GM12891 (cell line): ENCODE measurements at regions not wholly inside any gene's neighbourhood (a gene's known extent, or its start where the extent isn't known, plus 50 kb on each side); places are given as distances from the start of the nearest gene placed in this dataset.

Experiments used
- DNase-seq: peaks from one replicate; pipeline ENCODE4 v3.0.0; 2011; ENCODE audit warnings: low spot score; ENCODE audit not compliant: insufficient read length
- FAIRE-seq: peaks from 2 replicates; lab custom pipeline; 2011; peaks lifted over from hg19 to GRCh38; lab: Jason Lieb, UNC
- PAX5 ChIP-seq: IDR thresholded peaks from 2 replicates; pipeline ENCODE4 v1.6.1; 2011; ENCODE audit warnings: low read length, moderate library complexity, mild to moderate bottlenecking; ENCODE audit not compliant: insufficient read depth, severe bottlenecking
- POLR2A ChIP-seq: IDR thresholded peaks from 2 replicates; pipeline ENCODE4 v1.6.1; 2011; ENCODE audit warnings: low read depth, low read length, control low read depth
- POLR2AphosphoS5 ChIP-seq: IDR thresholded peaks from 2 replicates; pipeline ENCODE4 v1.6.1; 2011; ENCODE audit warnings: low read depth, low read length, control low read depth
- POU2F2 ChIP-seq: IDR thresholded peaks from 2 replicates; pipeline ENCODE4 v1.6.1; 2011; ENCODE audit warnings: low read depth, mild to moderate bottlenecking, control low read depth, low read length, moderate library complexity
- SPI1 ChIP-seq: IDR thresholded peaks from 2 replicates; pipeline ENCODE4 v1.6.1; 2011; ENCODE audit warnings: low read depth, low read length, control low read depth
- TAF1 ChIP-seq: IDR thresholded peaks from 2 replicates; pipeline ENCODE4 v1.6.1; 2011; ENCODE audit warnings: low read depth, low read length, control low read depth

DNA sequence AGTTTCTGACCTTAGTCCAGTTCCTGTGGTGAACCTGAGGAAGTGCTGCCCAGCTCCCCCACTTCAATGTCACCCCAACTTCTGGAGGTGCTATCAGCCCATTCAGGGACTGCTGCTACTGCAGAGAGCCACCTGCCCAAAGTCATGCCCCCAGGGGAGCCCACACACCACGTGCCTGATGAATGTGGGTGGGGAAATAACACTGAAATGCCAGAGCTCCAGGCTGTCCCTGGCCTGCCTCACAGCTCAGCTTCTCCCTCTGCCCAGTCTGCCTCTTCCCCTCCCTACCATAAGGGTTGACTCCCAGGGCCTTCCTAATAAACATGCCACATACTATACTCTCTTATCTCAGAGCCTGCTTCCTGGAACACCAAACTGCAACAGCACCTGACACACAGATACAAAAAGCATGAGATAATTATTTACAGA lies 276.4 kb upstream of the MOCS1 start:
- DNase-seq (no peak), FAIRE-seq (no peak)
- TF ChIP-seq PAX5, result no peak
- TF ChIP-seq POLR2A, result no peak
- no peak for TF ChIP-seq TAF1

DNA sequence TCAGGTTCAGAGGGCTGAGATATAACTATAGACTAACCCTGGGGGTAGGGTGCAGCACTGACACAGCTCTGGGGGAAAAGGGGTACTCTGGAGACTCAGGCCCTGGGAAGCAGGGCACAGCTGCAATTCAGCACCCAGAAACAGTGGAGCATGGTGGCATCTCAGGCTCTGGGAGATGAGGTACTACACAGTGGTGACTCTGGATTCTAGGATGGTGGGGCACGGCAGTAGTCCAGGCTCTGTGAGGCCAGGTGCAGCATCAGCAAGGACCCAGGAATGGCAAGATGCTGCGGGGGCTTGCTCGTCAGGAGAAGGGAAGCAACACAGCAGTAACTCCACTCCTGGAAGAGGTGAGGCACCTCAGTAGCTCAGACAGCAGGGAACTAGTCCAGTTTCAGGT lies 271.5 kb upstream of the MOCS1 start:
- no peak for DNase-seq
- FAIRE-seq, result no peak
- no peak for TF ChIP-seq POLR2A
- TF ChIP-seq SPI1, result no peak
- TF ChIP-seq PAX5, result no peak

DNA sequence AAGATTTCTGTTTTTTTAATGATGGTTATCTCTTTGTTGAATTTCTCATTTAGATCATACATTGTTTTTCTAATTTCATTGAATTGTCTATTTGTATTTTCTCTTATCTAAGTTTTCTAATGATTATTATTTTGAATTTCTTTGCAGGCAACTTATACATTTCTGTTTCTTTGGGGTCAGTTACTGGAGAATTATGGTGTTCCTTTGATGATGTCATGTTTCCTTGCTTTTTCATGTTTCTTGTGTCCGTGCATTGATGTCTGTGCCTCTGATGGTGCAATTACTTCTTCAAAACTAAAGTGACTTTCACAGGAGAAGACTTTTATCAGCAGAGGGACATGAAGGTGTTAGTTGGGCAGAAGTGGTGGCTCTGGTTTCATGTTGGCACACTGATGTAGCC lies 270.7 kb upstream of the MOCS1 start:
- no peak for DNase-seq
- TF ChIP-seq SPI1 (no peak), POLR2AphosphoS5 (no peak), POLR2A (no peak), POU2F2 (no peak), TAF1 (no peak), PAX5 (no peak)
- FAIRE-seq, result no peak

DNA sequence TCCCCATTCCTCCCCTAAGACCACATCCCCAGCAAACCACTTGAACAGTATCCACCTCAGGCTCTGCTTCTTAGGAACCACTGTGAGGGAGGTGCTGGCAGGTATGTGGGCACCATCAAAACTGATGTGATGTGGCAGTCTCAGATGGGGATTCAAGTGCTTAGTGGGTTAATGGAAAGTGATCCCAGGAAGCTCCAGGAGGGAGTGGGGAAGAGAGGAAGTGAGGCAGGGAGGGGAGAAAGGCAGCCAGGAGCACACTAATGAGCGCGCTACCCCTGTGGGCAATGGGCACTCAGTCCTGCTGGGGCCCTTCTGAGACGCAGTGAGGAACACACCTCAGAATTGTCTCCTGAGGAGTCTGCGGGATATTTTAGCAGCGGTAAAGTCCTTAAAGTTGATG lies 263.1 kb upstream of the MOCS1 start:
- DNase-seq (no peak), FAIRE-seq (no peak)
- TF ChIP-seq POLR2AphosphoS5, result no peak

DNA sequence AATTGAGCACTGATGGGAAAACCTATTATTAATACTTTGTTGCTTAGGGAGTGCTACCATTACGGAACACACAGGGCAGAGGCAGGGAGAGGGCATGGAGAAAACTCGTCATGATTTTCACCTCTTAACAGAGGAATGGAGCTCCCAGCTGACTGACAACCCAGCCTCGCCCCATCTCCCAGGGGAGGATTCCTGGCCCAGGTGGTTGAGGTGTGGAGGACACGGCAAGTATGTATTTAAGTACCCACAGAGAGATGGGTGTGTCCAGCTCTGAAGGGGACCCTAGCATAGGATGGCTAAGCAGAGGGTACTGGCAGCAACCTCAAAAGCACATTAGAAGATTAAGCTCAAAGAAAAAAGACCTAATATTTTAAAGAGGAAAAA lies 261.9 kb upstream of the MOCS1 start:
- DNase-seq, result no peak
- TF ChIP-seq POU2F2 (no peak), SPI1 (no peak), POLR2A (no peak), PAX5 (no peak), TAF1 (no peak), POLR2AphosphoS5 (no peak)
- FAIRE-seq, result no peak

DNA sequence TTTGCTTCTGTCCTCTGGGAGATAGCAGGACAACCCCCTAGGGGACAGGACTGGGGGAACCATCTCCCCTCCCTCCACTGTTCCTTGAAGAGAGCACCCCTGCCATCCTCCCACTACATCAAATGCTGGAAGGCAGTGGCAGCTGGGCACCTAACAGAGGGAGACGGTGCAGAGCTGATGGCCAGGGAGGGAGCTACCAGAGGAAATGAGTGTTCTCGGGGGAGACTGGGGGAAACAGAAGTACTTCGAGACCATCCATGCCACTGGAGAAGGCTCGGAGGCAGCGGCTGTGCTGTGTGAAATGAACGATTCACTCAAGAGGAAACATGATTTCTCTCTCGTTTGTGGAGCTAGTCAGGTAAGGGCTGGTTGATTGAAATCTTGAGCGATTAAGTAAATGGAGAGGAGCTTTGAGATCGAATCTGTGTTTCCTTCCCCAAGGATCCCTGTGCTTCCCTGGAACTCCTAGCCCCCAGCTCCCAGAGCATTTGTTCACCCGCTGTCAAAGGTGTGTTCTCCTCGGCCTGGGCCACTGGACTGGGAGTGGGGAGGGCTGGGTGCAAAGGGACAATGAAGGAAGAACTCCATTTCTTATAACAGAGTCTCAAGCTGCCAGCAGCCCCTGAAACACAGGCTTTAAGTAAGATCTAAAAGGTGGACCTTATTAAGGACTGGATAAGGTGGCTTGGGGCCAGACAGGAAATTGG lies 261.3 kb upstream of the MOCS1 start:
- no peak for TF ChIP-seq TAF1
- TF ChIP-seq POU2F2, result no peak
- no peak for TF ChIP-seq PAX5
- no peak for TF ChIP-seq POLR2A
- TF ChIP-seq POLR2AphosphoS5, result no peak
- TF ChIP-seq SPI1, result no peak
- no peak for FAIRE-seq
- no peak for DNase-seq

DNA sequence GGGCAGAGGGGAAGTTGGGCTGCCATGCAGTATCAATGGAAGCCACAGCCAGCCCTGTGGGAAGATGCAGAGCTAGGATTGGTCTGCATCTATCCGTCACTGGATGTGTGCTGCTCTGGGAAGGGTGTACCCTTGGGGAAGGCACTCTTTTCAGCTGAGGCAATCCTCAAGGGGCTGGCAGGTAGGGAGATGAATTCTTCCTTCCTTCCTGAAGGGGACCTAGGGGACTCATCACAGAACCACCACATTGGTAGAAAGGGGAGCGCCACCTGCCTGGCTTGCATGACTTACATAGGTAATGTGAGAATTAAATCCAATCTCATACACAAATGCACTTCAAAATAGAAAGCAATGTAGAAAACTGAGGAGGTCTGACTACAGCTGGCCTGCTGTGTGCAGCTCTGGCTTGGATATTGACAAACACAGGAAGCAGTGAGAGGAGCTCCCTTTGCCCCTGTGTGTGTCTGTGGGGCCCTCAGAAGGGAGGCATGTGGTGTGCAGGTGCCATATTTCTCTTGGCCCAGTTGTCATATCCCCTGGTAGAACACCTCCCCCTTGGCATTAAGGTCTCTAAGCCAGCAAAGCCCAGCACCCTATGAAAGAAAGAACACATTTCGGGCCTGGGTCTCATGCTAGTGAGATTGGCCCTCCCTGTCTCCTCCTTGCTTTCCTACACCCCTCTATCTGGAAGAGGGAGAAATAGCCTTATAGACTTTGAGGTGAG lies 260.3 kb upstream of the MOCS1 start:
- FAIRE-seq (no peak), DNase-seq (no peak)
- TF ChIP-seq SPI1, result no peak

DNA sequence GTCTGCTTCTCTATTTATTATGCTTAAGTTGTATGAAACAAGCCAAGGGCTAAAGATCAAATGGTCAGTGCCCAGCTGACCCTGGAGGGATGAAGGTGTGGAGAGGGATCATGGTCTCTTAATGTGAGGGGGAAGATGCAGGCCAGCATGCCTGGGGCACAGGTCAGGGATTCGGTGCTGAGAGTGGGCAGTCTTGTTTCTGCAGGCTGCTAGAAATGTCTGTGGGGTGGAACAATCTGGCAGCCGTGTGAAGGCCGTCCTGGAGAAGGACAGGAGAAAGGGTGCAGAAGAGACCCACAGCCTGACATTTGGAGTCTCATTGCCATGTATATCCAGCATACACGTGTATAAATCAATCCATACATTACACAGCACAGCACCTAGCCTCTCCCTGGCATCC lies 258.3 kb upstream of the MOCS1 start:
- DNase-seq (no peak), FAIRE-seq (no peak)
- TF ChIP-seq POU2F2 (no peak), PAX5 (no peak), POLR2AphosphoS5 (no peak), TAF1 (no peak), POLR2A (no peak), SPI1 (no peak)

DNA sequence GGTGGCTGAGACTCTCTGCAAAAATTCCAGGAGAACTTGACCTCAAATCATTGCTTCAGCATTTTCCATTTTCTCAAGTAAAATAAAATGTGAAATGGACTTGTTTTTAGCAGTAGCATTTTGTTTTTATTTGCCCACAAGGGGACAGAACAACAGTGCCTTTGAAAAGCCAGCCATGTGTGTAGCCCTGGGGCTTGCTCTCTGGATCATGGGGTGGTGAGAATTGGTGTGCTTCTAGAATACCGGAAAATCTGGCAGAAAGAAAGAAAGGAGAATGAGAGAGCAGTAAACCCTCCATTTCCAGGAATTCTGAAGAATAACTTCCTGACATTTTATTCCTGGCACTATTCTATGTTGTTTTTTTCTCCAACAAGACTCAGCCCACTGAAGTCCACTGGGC lies 254.7 kb upstream of the MOCS1 start:
- TF ChIP-seq POLR2A (no peak), PAX5 (no peak), POU2F2 (no peak), TAF1 (no peak), SPI1 (no peak), POLR2AphosphoS5 (no peak)
- DNase-seq (no peak), FAIRE-seq (no peak)

DNA sequence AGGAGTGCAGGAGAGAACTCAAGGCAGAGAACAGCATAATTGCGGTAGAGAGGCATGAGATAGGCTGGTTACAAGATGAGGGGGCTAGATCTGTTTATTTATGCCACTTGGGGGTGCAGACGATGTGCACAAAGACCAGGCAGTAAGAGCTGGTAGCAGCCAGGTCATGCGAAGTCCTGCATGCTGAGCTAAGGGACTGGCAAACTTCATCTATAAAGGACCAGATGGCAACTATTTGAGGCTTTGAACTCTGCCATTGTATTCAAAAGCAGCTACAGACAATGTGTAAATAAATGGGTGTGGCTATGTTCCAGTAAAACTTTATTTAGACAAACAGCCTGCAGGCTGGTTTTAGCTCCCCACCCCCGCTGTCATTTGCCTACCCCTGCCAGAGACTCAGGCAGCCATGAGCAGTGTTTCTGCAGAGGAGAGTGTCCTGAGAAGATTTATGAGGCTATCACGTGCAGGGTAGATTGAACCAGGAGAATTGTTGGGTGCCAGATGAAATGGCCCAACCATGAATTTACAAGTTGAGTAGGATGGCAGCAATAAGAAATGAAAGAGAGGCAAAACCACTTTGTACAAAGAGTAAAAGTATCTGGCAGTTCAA lies 253.4 kb upstream of the MOCS1 start:
- TF ChIP-seq POLR2A, result no peak
- no peak for TF ChIP-seq PAX5
- TF ChIP-seq POU2F2, result no peak
- TF ChIP-seq POLR2AphosphoS5, result no peak
- no peak for TF ChIP-seq TAF1
- TF ChIP-seq SPI1, result no peak
- FAIRE-seq (no peak), DNase-seq (no peak)
